VCaP (cell line): ENCODE measurements at regions not wholly inside any gene's neighbourhood (a gene's known extent, or its start where the extent isn't known, plus 50 kb on each side); places are given as distances from the start of the nearest gene placed in this dataset.

Source experiments
- H3K27ac ChIP-seq: fragments of 450-650 bp; 2 replicates; pipeline ENCODE4 v1.5.1; 2017
- TF ChIP-seq, protein P1 (sequence below): fragments of 450-650 bp; conservative IDR thresholded peaks from 2 replicates; pipeline ENCODE4 v1.5.1; 2017; ENCODE audit warnings: mild to moderate bottlenecking, moderate library complexity

DNA sequence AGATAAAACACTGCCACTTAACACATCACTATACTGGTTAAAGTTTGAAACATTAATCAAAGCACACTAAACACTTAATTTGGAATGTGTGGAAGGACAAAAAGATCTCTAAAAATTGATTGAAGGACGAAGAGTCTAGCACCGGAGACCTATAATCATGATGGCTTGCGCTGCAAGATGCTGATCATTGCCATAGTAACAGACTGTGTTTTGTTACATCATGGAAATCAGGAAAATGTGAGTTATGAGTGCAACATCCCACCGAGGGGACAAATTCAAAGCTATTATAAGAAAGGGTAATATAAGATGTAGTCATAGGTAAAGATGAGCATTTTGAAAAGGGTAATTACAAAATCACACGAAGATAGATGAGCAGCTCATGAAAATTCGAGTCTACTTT lies 278.8 kb upstream of the CTNND2 start:
- no peak overlapping the region for H3K27ac ChIP-seq
- TF ChIP-seq, protein P1, sequence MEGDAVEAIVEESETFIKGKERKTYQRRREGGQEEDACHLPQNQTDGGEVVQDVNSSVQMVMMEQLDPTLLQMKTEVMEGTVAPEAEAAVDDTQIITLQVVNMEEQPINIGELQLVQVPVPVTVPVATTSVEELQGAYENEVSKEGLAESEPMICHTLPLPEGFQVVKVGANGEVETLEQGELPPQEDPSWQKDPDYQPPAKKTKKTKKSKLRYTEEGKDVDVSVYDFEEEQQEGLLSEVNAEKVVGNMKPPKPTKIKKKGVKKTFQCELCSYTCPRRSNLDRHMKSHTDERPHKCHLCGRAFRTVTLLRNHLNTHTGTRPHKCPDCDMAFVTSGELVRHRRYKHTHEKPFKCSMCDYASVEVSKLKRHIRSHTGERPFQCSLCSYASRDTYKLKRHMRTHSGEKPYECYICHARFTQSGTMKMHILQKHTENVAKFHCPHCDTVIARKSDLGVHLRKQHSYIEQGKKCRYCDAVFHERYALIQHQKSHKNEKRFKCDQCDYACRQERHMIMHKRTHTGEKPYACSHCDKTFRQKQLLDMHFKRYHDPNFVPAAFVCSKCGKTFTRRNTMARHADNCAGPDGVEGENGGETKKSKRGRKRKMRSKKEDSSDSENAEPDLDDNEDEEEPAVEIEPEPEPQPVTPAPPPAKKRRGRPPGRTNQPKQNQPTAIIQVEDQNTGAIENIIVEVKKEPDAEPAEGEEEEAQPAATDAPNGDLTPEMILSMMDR = no peak

DNA sequence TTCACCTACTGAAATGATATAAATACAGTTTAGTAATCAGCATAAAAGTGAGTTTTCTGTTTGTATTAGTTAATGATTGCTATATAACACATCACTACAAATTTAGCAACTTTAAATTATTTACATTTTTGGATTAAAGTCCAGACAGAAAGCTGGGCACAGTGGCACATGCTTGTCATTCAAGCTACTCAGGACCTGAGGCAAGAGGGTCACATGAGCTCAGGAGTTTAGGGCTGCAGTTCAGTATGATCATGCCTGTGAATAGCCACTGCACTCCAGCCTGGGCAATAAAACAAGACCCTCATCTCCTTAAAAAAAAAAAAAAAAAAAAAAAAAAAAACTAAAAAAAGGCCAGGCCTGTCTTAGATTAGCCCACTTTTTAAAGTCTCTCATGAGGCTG lies 273.6 kb upstream of the CTNND2 start:
- H3K27ac ChIP-seq = no peak overlapping the region
- TF ChIP-seq, protein P1 = no peak

DNA sequence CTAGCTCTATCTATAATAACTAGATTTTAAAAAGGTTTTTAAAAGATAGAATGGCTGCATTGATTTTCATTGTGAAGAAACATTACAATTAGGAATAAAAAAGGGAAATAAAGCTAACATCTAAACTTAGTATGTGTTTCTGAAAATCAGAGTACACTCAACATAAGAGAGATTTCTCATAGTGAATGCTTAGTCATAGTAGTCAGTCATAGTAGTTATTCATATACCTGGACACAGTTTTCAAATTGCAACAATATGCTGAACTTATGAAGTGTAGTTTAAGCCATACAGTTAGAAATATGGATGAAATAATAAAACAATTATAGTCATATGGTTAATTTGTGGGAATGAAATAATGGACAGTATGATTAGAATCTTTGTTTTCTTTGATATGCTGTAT lies 273.0 kb upstream of the CTNND2 start:
- TF ChIP-seq, protein P1 = no peak
- H3K27ac ChIP-seq = no peak overlapping the region

DNA sequence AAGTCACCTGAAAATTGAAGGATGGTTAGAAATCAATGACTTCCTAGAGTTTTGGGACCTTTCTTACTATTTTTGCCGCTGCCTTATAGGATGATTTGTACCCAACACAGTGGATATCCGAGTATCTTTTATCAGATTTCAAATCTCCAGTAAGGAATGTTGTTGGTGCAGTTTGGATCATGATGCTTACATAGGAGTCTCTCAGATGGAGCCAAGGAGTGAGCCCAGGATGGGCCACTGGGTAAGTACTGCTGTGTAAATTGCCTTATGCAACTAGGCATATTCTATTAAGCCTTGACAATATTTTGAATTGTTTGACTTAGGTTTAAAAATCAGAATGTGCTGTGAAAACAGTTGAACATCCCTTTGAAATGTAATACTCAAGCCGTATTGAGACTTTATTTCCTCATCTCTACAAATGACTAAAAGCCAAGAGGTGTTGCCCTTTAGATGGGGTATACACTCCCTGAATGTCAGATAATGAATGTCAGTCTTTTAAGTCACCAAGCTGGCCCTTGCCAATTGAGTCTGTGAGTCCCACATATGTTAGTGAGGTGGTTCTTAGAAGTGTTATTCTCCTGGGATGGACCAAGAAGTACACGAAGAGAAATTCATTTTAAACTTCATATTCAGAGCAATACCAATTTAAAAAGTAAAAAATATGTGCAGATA lies 271.8 kb upstream of the CTNND2 start:
- TF ChIP-seq, protein P1 = no peak
- no peak overlapping the region for H3K27ac ChIP-seq

DNA sequence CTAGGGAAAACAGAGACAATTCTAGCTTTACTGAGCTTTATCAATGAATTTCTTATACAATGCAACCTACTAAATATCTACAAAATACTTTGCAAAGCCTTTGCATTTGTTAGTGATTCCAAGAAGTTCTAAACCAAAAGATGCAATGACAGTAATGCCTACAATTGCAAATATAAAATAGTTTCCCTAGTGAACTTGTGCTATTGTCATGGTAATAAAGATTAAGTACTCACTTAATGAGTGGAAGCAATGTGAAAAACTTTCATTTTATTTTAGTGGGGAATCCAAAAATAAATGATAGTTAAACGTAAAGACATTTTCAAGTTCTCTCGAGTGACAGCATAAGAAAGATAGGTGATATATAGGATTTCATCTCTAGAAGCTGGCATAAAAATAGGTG lies 270.5 kb upstream of the CTNND2 start:
- TF ChIP-seq, protein P1 = no peak
- no peak overlapping the region for H3K27ac ChIP-seq

DNA sequence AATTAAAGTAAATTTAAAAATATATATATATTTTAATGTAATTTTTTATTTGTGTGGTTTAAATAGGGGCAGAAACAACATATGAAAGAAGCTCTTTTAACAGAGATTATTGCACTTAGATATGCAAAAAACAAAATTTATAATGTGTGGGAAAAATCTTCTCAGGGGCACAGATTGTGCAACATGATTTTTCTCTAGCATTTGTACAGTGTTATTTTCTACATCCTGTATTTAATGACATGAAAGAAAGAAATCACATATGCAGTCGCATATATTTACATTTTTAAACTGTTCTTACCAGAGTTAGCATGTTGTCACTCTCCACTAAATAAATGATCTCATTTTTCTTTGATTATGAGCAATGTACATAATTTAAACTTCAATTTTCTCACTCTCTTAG lies 265.3 kb upstream of the CTNND2 start:
- H3K27ac ChIP-seq = no peak overlapping the region
- TF ChIP-seq, protein P1 = no peak

DNA sequence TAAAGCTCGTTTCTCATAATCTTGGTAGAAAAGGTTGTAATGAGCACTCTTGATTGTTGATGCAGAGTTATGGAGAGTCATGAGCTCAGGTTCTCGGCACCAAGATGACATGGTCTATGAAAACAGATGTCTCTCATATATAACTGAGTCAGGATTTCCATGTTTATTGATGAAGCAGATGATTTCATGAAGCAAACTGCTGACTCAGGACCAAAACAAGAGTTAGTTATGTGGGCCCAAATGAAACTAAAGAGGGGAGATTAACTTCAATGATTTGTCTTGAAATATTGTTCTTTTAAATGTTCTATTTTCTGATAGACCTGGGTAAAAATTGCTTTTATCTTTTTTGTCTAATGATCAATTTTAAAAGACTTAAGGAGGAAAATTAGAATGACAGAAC lies 258.6 kb upstream of the CTNND2 start:
- TF ChIP-seq, protein P1 = no peak
- H3K27ac ChIP-seq = no peak overlapping the region
